ENCODE measurements at regions not wholly inside any gene's neighbourhood (a gene's known extent, or its start where the extent isn't known, plus 50 kb on each side); places are given as distances from the start of the nearest gene placed in this dataset.

DNA sequence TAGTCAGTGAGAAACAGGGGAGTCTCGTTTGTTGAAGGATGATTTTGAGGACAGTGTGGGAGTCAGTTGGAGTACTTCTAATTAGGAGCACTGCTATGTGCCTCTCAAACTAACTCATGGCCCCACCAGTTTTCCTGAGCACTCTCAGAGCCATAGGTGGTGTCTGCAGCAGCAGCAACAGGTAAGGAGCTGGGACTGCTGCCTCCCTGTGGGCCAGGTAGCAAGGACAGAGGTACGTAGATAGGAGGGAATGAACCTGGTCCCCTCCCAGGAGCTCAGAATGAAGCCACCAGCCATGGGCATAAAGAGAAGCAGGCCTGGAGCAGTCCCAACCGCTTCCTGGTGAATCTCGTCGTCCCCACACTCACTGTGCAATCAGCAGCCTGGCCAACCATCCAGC lies 183.4 kb downstream of the BUD13 start:
- no peak overlapping the region for H3K4me3 ChIP-seq (ENCODE audit: low read length)
- no peak for DNase-seq (ENCODE audit: low read depth)
- TF ChIP-seq CTCF (conservative IDR thresholded peaks at IDR 0.05; ENCODE audit: low read depth, low read length), result no peak

DNA sequence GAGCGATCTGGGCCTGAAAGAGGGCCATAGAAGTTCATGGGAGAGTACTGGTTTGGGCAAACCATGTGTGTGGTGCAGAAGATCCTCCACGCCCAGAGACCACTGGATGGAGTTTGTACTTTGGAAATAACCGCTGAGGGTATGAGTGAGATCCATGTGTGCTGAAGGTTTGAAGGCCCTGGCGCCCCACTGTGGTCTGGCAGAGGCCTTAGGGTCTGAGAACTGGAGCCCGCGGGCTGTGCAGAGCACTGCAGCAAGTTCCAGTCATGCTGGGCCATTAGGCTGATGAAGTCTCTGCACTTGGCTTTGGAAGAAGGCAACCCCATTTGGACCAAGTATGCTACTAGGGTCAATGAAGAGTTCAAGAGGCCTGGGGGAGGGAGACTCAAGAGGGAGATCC lies 186.4 kb downstream of the BUD13 start:
- H3K4me3 ChIP-seq (ENCODE audit: low read length), result no peak overlapping the region
- TF ChIP-seq CTCF (conservative IDR thresholded peaks at IDR 0.05; ENCODE audit: low read depth, low read length), result no peak
- DNase-seq (ENCODE audit: low read depth), result no peak

DNA sequence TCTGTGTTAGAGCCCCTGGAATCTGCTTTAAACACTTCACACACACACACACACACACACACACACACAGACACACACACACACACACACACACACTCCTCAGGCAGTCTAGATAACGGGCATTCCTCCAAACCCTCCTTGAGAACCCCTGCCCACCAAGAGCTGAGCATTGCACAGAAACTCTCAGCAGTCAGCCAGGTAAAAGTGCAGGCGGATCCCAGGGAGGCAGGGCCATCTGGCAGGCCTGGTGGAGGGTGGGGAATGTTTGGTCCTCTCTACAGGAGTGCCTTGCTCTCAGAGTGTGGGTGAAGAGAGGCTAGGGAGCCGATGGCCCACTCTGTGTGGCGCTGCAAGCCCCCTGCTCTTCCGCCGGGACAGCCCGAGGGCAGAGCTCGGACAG lies 190.2 kb downstream of the BUD13 start:
- H3K4me3 ChIP-seq (ENCODE audit: low read length), result no peak overlapping the region
- TF ChIP-seq CTCF (conservative IDR thresholded peaks at IDR 0.05; ENCODE audit: low read depth, low read length), result no peak
- DNase-seq (ENCODE audit: low read depth), result no peak

DNA sequence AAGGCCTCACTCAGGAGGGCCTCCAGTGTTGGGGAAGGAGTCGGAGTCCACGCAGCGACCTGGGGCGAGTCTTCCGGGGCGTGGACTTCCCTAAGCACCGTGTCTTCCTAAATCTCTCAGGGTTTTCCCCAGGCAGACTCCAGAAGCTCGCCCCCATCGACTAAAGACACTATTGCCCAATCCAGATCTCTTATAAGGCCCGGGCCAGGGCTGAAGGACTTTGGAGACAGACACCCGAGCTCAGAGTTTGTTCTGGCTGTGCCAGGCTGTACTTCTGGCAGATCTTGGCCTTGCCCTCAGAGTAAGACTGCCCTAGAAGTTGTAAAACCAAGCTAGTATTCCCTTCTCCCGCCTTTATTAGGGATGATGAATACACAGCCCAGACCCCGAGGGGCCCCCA lies 191.4 kb downstream of the BUD13 start:
- DNase-seq (ENCODE audit: low read depth), result no peak
- no peak overlapping the region for H3K4me3 ChIP-seq (ENCODE audit: low read length)
- no peak for TF ChIP-seq CTCF (conservative IDR thresholded peaks at IDR 0.05; ENCODE audit: low read depth, low read length)

DNA sequence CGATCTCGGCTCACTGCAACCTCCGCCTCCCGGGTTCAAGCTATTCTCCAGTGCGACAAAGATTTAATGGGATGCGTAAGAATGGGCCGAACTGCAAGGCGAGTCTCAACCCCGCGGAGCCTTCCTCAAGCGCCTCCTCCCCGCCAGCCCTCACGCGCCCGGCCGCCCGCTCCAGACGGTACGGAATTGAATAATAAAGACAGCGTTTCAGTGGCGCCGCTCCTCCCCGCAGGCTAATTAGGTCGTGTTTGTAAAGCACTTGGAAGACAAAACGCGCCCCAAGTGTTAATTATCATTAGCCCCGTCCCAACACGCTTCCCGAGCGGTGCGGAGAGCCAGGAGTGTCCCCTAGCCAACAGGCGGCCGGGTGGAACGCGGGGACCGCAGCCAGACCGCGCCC lies 192.0 kb downstream of the BUD13 start:
- no peak overlapping the region for H3K4me3 ChIP-seq (ENCODE audit: low read length)
- no peak for TF ChIP-seq CTCF (conservative IDR thresholded peaks at IDR 0.05; ENCODE audit: low read depth, low read length)
- no peak for DNase-seq (ENCODE audit: low read depth)

- no peak for TF ChIP-seq CTCF (conservative IDR thresholded peaks at IDR 0.05; ENCODE audit: low read depth, low read length)
- H3K4me3 ChIP-seq (ENCODE audit: low read length), result no peak overlapping the region
- DNase-seq (ENCODE audit: low read depth), result no peak
These were observed 192.7 kb downstream of the BUD13 start for GRCh38 chr11:116579857-116580727.

- TF ChIP-seq CTCF (conservative IDR thresholded peaks at IDR 0.05; ENCODE audit: low read depth, low read length), result no peak
- H3K4me3 ChIP-seq (ENCODE audit: low read length), result no peak overlapping the region
- no peak for DNase-seq (ENCODE audit: low read depth)
These were observed 193.6 kb downstream of the BUD13 start for GRCh38 chr11:116579031-116579653.

Measured in retinal pigment epithelial cell (primary cell).